ENCODE measurements at regions not wholly inside any gene's neighbourhood (a gene's known extent, or its start where the extent isn't known, plus 50 kb on each side); places are given as distances from the start of the nearest gene placed in this dataset.

GRCh38 chr16:76190057-76190456, 87.1 kb upstream of the CNTNAP4 start:
- WGBS, 2 donors: 88 to 89% methylated on average over 2 of the region's 2 CpGs
- H3K27me3 ChIP-seq (ENCODE audit: control insufficient read depth in 3 of 3, insufficient read depth in 3 of 3, low read length in 2 of 3): no peaks in the 10 kb centered on the region
- H3K4me3 ChIP-seq: no peak overlapping the region
- peaks cover 0 to 8% (median 1%) of the 10 kb centered on the region in 4 donors for H3K9me3 ChIP-seq (ENCODE audit: control insufficient read depth in 4 of 4, insufficient read depth in 3 of 4, low read length in 3 of 4)
- TF ChIP-seq CTCF (IDR thresholded peaks at IDR 0.05; ENCODE audit: control extremely low read depth, extremely low read depth): no peak
- H3K4me1 ChIP-seq (ENCODE audit: control insufficient read depth in 5 of 5, insufficient read depth in 5 of 5, low read length in 5 of 5): no peaks in the 10 kb centered on the region
- no peak overlapping the region for H3K9ac ChIP-seq (ENCODE audit: insufficient read depth in 1 of 2, low read length in 2 of 2)
- H3K36me3 ChIP-seq (ENCODE audit: control insufficient read depth in 4 of 4, insufficient read depth in 4 of 4, low read length in 4 of 4): no peaks in the 10 kb centered on the region
- DNase-seq (no peak), ATAC-seq (ENCODE audit: insufficient read depth, low FRiP score) (no peak)
- H3K27ac ChIP-seq (ENCODE audit: low read depth in 1 of 2, low read length in 1 of 2): no peak overlapping the region

- H3K27me3 ChIP-seq (ENCODE audit: control insufficient read depth in 3 of 3, insufficient read depth in 3 of 3, low read length in 2 of 3): no peaks in the 10 kb centered on the region
- H3K9ac ChIP-seq (ENCODE audit: insufficient read depth in 1 of 2, low read length in 2 of 2): no peak overlapping the region
- H3K36me3 ChIP-seq (ENCODE audit: control insufficient read depth in 4 of 4, insufficient read depth in 4 of 4, low read length in 4 of 4): no peaks in the 10 kb centered on the region
- H3K27ac ChIP-seq (ENCODE audit: low read depth in 1 of 2, low read length in 1 of 2): no peak overlapping the region
- H3K4me3 ChIP-seq: no peak overlapping the region
- H3K4me1 ChIP-seq (ENCODE audit: control insufficient read depth in 5 of 5, insufficient read depth in 5 of 5, low read length in 5 of 5): peaks cover 0 to 2% (median 0%) of the 10 kb centered on the region in 5 donors
- DNase-seq (no peak), ATAC-seq (ENCODE audit: insufficient read depth, low FRiP score) (no peak)
- TF ChIP-seq CTCF (IDR thresholded peaks at IDR 0.05; ENCODE audit: control extremely low read depth, extremely low read depth): no peak
- peaks cover 0 to 8% (median 1%) of the 10 kb centered on the region in 4 donors for H3K9me3 ChIP-seq (ENCODE audit: control insufficient read depth in 4 of 4, insufficient read depth in 3 of 4, low read length in 3 of 4)
Measured at GRCh38 chr16:76190480-76190879, 86.7 kb upstream of the CNTNAP4 start.

GRCh38 chr16:76193906-76194615, 83.1 kb upstream of the CNTNAP4 start:
- H3K4me1 ChIP-seq (ENCODE audit: control insufficient read depth in 5 of 5, insufficient read depth in 5 of 5, low read length in 5 of 5): peaks cover 0 to 3% (median 0%) of the 10 kb centered on the region in 5 donors
- H3K4me3 ChIP-seq: no peak overlapping the region
- H3K36me3 ChIP-seq (ENCODE audit: control insufficient read depth in 4 of 4, insufficient read depth in 4 of 4, low read length in 4 of 4): no peaks in the 10 kb centered on the region
- no peak for ATAC-seq (ENCODE audit: insufficient read depth, low FRiP score)
- no peaks in the 10 kb centered on the region for H3K9me3 ChIP-seq (ENCODE audit: control insufficient read depth in 4 of 4, insufficient read depth in 3 of 4, low read length in 3 of 4)
- no peak for TF ChIP-seq CTCF (IDR thresholded peaks at IDR 0.05; ENCODE audit: control extremely low read depth, extremely low read depth)
- DNase-seq: no peak
- no peak overlapping the region for H3K27ac ChIP-seq (ENCODE audit: low read depth in 1 of 2, low read length in 1 of 2)
- no peaks in the 10 kb centered on the region for H3K27me3 ChIP-seq (ENCODE audit: control insufficient read depth in 3 of 3, insufficient read depth in 3 of 3, low read length in 2 of 3)
- 41 to 43% methylated on average over 8 of the region's 8 CpGs for WGBS, 2 donors
- no peak overlapping the region for H3K9ac ChIP-seq (ENCODE audit: insufficient read depth in 1 of 2, low read length in 2 of 2)

- Histone ChIP-seq H3K4me3 (no peak overlapping the region), H3K9ac (ENCODE audit: insufficient read depth in 1 of 2, low read length in 2 of 2) (no peak overlapping the region), H3K4me1 (ENCODE audit: control insufficient read depth in 5 of 5, insufficient read depth in 5 of 5, low read length in 5 of 5) (peaks cover 0 to 3% (median 0%) of the 10 kb centered on the region in 5 donors), H3K27ac (ENCODE audit: low read depth in 1 of 2, low read length in 1 of 2) (no peak overlapping the region), H3K36me3 (ENCODE audit: control insufficient read depth in 4 of 4, insufficient read depth in 4 of 4, low read length in 4 of 4) (no peaks in the 10 kb centered on the region), H3K9me3 (ENCODE audit: control insufficient read depth in 4 of 4, insufficient read depth in 3 of 4, low read length in 3 of 4) (no peaks in the 10 kb centered on the region), H3K27me3 (ENCODE audit: control insufficient read depth in 3 of 3, insufficient read depth in 3 of 3, low read length in 2 of 3) (no peaks in the 10 kb centered on the region)
- 26 to 43% methylated on average over 2 of the region's 2 CpGs for WGBS, 2 donors
- peak in 1 of 3 donors; percentile 6 for DNase-seq
- no peak for TF ChIP-seq CTCF (IDR thresholded peaks at IDR 0.05; ENCODE audit: control extremely low read depth, extremely low read depth)
- peak; percentile 41 for ATAC-seq (ENCODE audit: insufficient read depth, low FRiP score)
Measured at GRCh38 chr16:76194616-76195015, 82.6 kb upstream of the CNTNAP4 start.
